HG03520 (cell line): ENCODE measurements at regions not wholly inside any gene's neighbourhood (a gene's known extent, or its start where the extent isn't known, plus 50 kb on each side); places are given as distances from the start of the nearest gene placed in this dataset.

Experiments used
- ATAC-seq: cut with Tn5 transposase; IDR thresholded peaks from one replicate; pipeline ENCODE4 v1.9.1; 2021; ENCODE audit warnings: mild to moderate bottlenecking, moderate library complexity; ENCODE audit not compliant: unreplicated experiment

- ATAC-seq: no peak
Measured at GRCh38 chr3:137201066-137201465, 243.3 kb downstream of the IL20RB start.

GRCh38 chr3:137202941-137203340 is 245.2 kb downstream of the IL20RB start:
- no peak for ATAC-seq

- ATAC-seq: no peak
Measured at GRCh38 chr3:137204409-137204808, 246.6 kb downstream of the IL20RB start.

GRCh38 chr3:137205394-137206045 is 247.7 kb downstream of the IL20RB start:
- no peak for ATAC-seq

GRCh38 chr3:137207616-137208015 is 249.8 kb downstream of the IL20RB start:
- ATAC-seq: no peak

GRCh38 chr3:137217733-137218132 is 259.9 kb downstream of the IL20RB start:
- no peak for ATAC-seq

- ATAC-seq: no peak
Measured at GRCh38 chr3:137219801-137220445, 262.1 kb downstream of the IL20RB start.

GRCh38 chr3:137222736-137223225 is 265.0 kb downstream of the IL20RB start:
- ATAC-seq: no peak

- no peak for ATAC-seq
Measured at GRCh38 chr3:137224464-137224863, 266.7 kb downstream of the IL20RB start.

- ATAC-seq: no peak
Measured at GRCh38 chr3:137242836-137243400, 285.1 kb downstream of the IL20RB start.

- ATAC-seq: no peak
Measured at GRCh38 chr3:137246491-137246890, 288.7 kb downstream of the IL20RB start.

GRCh38 chr3:137249311-137249940 is 291.6 kb downstream of the IL20RB start:
- no peak for ATAC-seq

GRCh38 chr3:137259089-137259488 is 301.3 kb downstream of the IL20RB start:
- no peak for ATAC-seq

- no peak for ATAC-seq
Measured at GRCh38 chr3:137259701-137260100, 301.9 kb downstream of the IL20RB start.

- ATAC-seq: no peak
Measured at GRCh38 chr3:137264071-137264820, 306.5 kb downstream of the IL20RB start.

GRCh38 chr3:137264843-137265330 is 307.1 kb downstream of the IL20RB start:
- no peak for ATAC-seq

GRCh38 chr3:137282871-137283270 is 325.1 kb downstream of the IL20RB start:
- no peak for ATAC-seq

GRCh38 chr3:137285924-137286323 is 328.1 kb downstream of the IL20RB start:
- no peak for ATAC-seq

GRCh38 chr3:137293086-137293485 is 335.3 kb downstream of the IL20RB start:
- no peak for ATAC-seq

GRCh38 chr3:137294139-137294538 is 336.4 kb downstream of the IL20RB start:
- no peak for ATAC-seq

GRCh38 chr3:137294839-137295238 is 337.1 kb downstream of the IL20RB start:
- no peak for ATAC-seq
